DND-41 (cell line): ENCODE measurements at regions not wholly inside any gene's neighbourhood (a gene's known extent, or its start where the extent isn't known, plus 50 kb on each side); places are given as distances from the start of the nearest gene placed in this dataset.

Experiments
- ATAC-seq: fragments of 200-7000 bp; cut with Tn5 transposase; 3 replicates; pipeline ENCODE4 v1.9.1; 2021; ENCODE audit warnings: low read depth; ENCODE audit not compliant: insufficient read depth
- DNase-seq: peaks from one replicate; pipeline ENCODE4 v3.0.0-alpha.2; 2020
- H2AFZ ChIP-seq: 2 replicates; pipeline ENCODE4 v1.6.0; 2012; ENCODE audit warnings: low read depth, low read length
- H3K27ac ChIP-seq: 2 replicates; pipeline ENCODE4 v1.5.1; 2012; ENCODE audit warnings: low read length, inconsistent platforms
- H3K27me3 ChIP-seq: fragments of 200-600 bp; sonication (generic); 2 replicates; pipeline ENCODE4 v1.6.0; 2012; ENCODE audit warnings: low read length, mild to moderate bottlenecking, inconsistent platforms; ENCODE audit not compliant: insufficient read depth, poor library complexity
- H3K36me3 ChIP-seq: 2 replicates; pipeline ENCODE4 v1.5.1; 2012; ENCODE audit warnings: low read length, inconsistent platforms; ENCODE audit not compliant: insufficient read depth
- H3K4me1 ChIP-seq: 2 replicates; pipeline ENCODE4 v1.5.1; 2012; ENCODE audit warnings: mild to moderate bottlenecking, low read length; ENCODE audit not compliant: insufficient read depth
- H3K4me2 ChIP-seq: 2 replicates; pipeline ENCODE4 v1.6.0; 2012; ENCODE audit warnings: mild to moderate bottlenecking, moderate library complexity, low read length, inconsistent platforms; ENCODE audit not compliant: insufficient read depth
- H3K4me3 ChIP-seq, 2 experiments: fragments of 200-600 bp in 1 of 2; shearing (Covaris generic) in 1 of 2; 2 replicates each; pipeline ENCODE4 v1.5.1; 2012 to 2016; ENCODE audit warnings: inconsistent platforms in 2 of 2, low read length in 2 of 2, mild to moderate bottlenecking in 2 of 2, low read depth in 1 of 2, moderate library complexity in 1 of 2
- H3K79me2 ChIP-seq: 2 replicates; pipeline ENCODE4 v1.6.0; 2012; ENCODE audit warnings: low read length, inconsistent platforms; ENCODE audit not compliant: insufficient read depth
- H3K9ac ChIP-seq: 2 replicates; pipeline ENCODE4 v1.6.0; 2012; ENCODE audit warnings: low read depth, mild to moderate bottlenecking, inconsistent platforms, low read length, moderate library complexity
- H3K9me3 ChIP-seq: 2 replicates; pipeline ENCODE4 v1.5.1; 2012; ENCODE audit warnings: low read length, moderate library complexity, mild to moderate bottlenecking, inconsistent platforms; ENCODE audit not compliant: insufficient read depth, severe bottlenecking
- H4K20me1 ChIP-seq: 2 replicates; pipeline ENCODE4 v1.6.0; 2012; ENCODE audit warnings: low read length; ENCODE audit not compliant: insufficient read depth
- EZH2 ChIP-seq: IDR thresholded peaks from 3 replicates; pipeline ENCODE4 v1.6.1; 2012; ENCODE audit warnings: borderline replicate concordance, low read depth, mild to moderate bottlenecking, moderate library complexity, low read length, inconsistent platforms; ENCODE audit not compliant: severe bottlenecking
- TF ChIP-seq, protein P1 (sequence below): IDR thresholded peaks from 2 replicates; pipeline ENCODE4 v1.5.1; 2012; ENCODE audit warnings: borderline replicate concordance, low read length, moderate library complexity, mild to moderate bottlenecking; ENCODE audit not compliant: poor library complexity, severe bottlenecking; ENCODE audit errors: extremely low read depth

DNA sequence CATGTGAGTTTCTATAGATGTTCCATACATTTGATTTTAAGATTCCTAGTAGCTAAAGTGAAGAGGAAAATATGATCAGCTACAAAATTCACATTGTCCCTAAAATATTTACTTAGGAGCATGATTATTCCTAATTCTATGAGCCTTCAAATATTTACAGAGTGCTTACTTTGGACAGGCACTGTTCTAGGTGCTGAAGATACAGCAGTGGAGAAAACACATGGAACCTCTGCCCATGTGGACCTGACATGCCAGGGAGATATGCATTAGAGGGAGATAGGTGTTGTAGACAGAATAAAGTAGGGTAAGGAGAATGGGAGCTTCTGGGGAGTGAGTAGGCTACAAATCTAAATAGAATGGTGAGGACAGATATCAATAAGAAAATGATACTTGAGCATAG, 62.6 kb upstream of the TACR1 start:
- no peak overlapping the region for H3K4me2 ChIP-seq
- H3K36me3 ChIP-seq, result no peaks in the 10 kb centered on the region
- no peak overlapping the region for H2AFZ ChIP-seq
- H3K27ac ChIP-seq, result no peak overlapping the region
- DNase-seq (no peak), ATAC-seq (no peak)
- no peaks in the 10 kb centered on the region for H3K79me2 ChIP-seq
- no peaks in the 10 kb centered on the region for H3K27me3 ChIP-seq
- no peak overlapping the region for H3K4me3 ChIP-seq
- no peaks in the 10 kb centered on the region for H3K4me1 ChIP-seq
- H3K9ac ChIP-seq, result no peak overlapping the region
- TF ChIP-seq, protein P1, sequence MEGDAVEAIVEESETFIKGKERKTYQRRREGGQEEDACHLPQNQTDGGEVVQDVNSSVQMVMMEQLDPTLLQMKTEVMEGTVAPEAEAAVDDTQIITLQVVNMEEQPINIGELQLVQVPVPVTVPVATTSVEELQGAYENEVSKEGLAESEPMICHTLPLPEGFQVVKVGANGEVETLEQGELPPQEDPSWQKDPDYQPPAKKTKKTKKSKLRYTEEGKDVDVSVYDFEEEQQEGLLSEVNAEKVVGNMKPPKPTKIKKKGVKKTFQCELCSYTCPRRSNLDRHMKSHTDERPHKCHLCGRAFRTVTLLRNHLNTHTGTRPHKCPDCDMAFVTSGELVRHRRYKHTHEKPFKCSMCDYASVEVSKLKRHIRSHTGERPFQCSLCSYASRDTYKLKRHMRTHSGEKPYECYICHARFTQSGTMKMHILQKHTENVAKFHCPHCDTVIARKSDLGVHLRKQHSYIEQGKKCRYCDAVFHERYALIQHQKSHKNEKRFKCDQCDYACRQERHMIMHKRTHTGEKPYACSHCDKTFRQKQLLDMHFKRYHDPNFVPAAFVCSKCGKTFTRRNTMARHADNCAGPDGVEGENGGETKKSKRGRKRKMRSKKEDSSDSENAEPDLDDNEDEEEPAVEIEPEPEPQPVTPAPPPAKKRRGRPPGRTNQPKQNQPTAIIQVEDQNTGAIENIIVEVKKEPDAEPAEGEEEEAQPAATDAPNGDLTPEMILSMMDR, result no peak
- peaks cover 12% of the 10 kb centered on the region for H3K9me3 ChIP-seq
- no peaks in the 10 kb centered on the region for H4K20me1 ChIP-seq

DNA sequence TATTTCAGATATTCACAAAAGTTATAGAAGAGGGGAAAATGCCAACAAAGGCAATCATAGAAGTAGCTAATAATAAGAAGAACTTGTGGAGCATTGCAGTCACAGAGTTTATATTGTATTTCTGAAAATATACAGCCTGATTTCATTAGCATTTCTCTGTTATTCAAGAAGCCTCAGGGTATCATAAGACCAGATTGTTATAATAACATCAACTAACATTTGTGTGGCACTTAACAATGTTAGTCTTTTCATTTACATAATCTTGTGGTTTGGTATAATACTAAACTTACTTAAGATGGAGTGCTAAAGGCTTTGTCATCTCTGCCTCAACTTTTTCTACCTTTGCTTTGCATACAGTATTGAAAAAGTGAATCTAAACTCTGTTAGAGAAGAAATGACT, 61.6 kb upstream of the TACR1 start:
- H3K27ac ChIP-seq, result no peak overlapping the region
- no peaks in the 10 kb centered on the region for H3K27me3 ChIP-seq
- no peak overlapping the region for H3K9ac ChIP-seq

DNA sequence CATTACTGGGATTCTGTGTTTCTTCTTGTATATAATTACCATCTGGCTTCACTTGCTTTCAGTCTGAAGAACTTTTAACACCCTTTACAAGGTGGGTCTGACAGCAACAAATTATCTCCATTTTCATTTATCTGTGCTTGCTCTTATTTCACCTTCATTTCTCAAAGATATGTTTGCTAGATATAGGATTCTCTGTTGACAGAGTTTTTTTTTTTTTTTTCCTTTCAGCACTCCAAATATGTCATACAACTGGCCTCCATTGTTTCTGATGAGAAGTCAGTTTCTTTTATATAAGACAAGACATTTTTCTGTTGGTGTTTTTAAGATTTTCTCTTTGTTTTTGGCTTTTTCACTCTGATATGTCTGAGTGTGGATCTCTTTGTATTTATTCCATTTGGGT, 59.3 kb upstream of the TACR1 start:
- Histone ChIP-seq H3K27me3 (no peaks in the 10 kb centered on the region), H4K20me1 (no peaks in the 10 kb centered on the region), H3K4me2 (no peak overlapping the region), H3K79me2 (no peaks in the 10 kb centered on the region), H3K9me3 (peaks cover 12% of the 10 kb centered on the region), H3K4me1 (no peaks in the 10 kb centered on the region), H3K4me3 (no peak overlapping the region), H3K27ac (no peak overlapping the region), H3K9ac (no peak overlapping the region), H3K36me3 (no peaks in the 10 kb centered on the region), H2AFZ (no peak overlapping the region)
- DNase-seq (no peak), ATAC-seq (no peak)
- TF ChIP-seq EZH2, result no peak
- TF ChIP-seq, protein P1, result no peak

More for the DNA sequence above, 61.6 kb upstream of the TACR1 start:
- Histone ChIP-seq H3K9me3 (peaks cover 12% of the 10 kb centered on the region), H2AFZ (no peak overlapping the region), H3K4me3 (no peak overlapping the region), H4K20me1 (no peaks in the 10 kb centered on the region), H3K4me1 (no peaks in the 10 kb centered on the region), H3K4me2 (no peak overlapping the region), H3K79me2 (no peaks in the 10 kb centered on the region), H3K36me3 (no peaks in the 10 kb centered on the region)
- no peak for DNase-seq
- TF ChIP-seq EZH2, result no peak
- TF ChIP-seq, protein P1, result no peak
- no peak for ATAC-seq

DNA sequence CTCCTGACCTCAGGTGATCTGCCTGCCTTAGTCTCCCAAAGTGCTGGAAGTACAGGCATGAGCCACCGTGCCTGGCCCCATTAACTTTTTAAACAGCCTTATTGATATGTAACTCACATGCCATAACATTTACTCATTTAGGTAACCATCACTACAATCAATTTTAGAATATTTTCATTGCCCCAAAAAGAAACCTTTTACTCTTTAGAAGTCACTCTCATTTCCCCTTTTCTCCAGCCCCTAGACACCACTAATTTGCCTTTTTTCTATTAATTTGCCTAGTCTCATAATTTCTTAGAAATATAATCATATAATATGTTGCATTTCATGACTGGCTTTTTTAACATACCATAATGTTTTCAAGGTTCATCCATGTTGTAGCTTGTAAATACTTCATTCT, 57.2 kb upstream of the TACR1 start:
- DNase-seq (no peak), ATAC-seq (no peak)
- Histone ChIP-seq H3K9me3 (peaks cover 12% of the 10 kb centered on the region), H3K27ac (no peak overlapping the region), H2AFZ (no peak overlapping the region), H3K4me2 (no peak overlapping the region), H3K4me3 (no peak overlapping the region), H3K9ac (no peak overlapping the region), H3K27me3 (no peaks in the 10 kb centered on the region), H3K36me3 (no peaks in the 10 kb centered on the region), H3K4me1 (no peaks in the 10 kb centered on the region), H3K79me2 (no peaks in the 10 kb centered on the region), H4K20me1 (no peaks in the 10 kb centered on the region)
- TF ChIP-seq, protein P1, result no peak
- no peak for TF ChIP-seq EZH2
